COLO829 (cell line): ENCODE measurements at regions not wholly inside any gene's neighbourhood (a gene's known extent, or its start where the extent isn't known, plus 50 kb on each side); places are given as distances from the start of the nearest gene placed in this dataset.

ENCODE experiments used
- DNase-seq: peaks from one replicate; pipeline ENCODE4 v3.0.0; 2012; ENCODE audit warnings: low spot score

GRCh38 chr9:87249029-87249428 is 248.6 kb upstream of the DAPK1 start:
- DNase-seq, result peak; percentile 40

GRCh38 chr9:87250205-87250604 is 247.5 kb upstream of the DAPK1 start:
- no peak for DNase-seq

GRCh38 chr9:87255431-87256155 is 242.1 kb upstream of the DAPK1 start:
- DNase-seq, result no peak

GRCh38 chr9:87256973-87257372 is 240.7 kb upstream of the DAPK1 start:
- DNase-seq, result peak; percentile 99

GRCh38 chr9:87259543-87260518 is 237.8 kb upstream of the DAPK1 start:
- no peak for DNase-seq

- no peak for DNase-seq
Observed at GRCh38 chr9:87263291-87263690, 234.4 kb upstream of the DAPK1 start.

GRCh38 chr9:87266697-87267096 is 231.0 kb upstream of the DAPK1 start:
- DNase-seq, result no peak

GRCh38 chr9:87267251-87268070 is 230.2 kb upstream of the DAPK1 start:
- no peak for DNase-seq

- DNase-seq, result no peak
Observed at GRCh38 chr9:87269296-87270176, 228.1 kb upstream of the DAPK1 start.

GRCh38 chr9:87270221-87270847 is 227.3 kb upstream of the DAPK1 start:
- DNase-seq, result peak; percentile 50

- DNase-seq, result no peak
Observed at GRCh38 chr9:87270848-87271234, 226.8 kb upstream of the DAPK1 start.

GRCh38 chr9:87271696-87272477 is 225.8 kb upstream of the DAPK1 start:
- DNase-seq, result no peak

- DNase-seq, result no peak
Observed at GRCh38 chr9:87275047-87275725, 222.5 kb upstream of the DAPK1 start.

- no peak for DNase-seq
Observed at GRCh38 chr9:87276327-87276841, 221.3 kb upstream of the DAPK1 start.

GRCh38 chr9:87276851-87277261 is 220.8 kb upstream of the DAPK1 start:
- DNase-seq, result no peak

GRCh38 chr9:87277346-87277745 is 220.3 kb upstream of the DAPK1 start:
- DNase-seq, result no peak

GRCh38 chr9:87278971-87279733 is 218.5 kb upstream of the DAPK1 start:
- no peak for DNase-seq

GRCh38 chr9:87280421-87280820 is 217.2 kb upstream of the DAPK1 start:
- DNase-seq, result peak; percentile 81
